OCI-LY3 (cell line): ENCODE measurements at regions not wholly inside any gene's neighbourhood (a gene's known extent, or its start where the extent isn't known, plus 50 kb on each side); places are given as distances from the start of the nearest gene placed in this dataset.

ENCODE experiments used
- H2AFZ ChIP-seq: fragments of 200-600, 300-600 bp; shearing (Covaris generic); 2 replicates; pipeline ENCODE4 v1.6.0; 2014; ENCODE audit warnings: antibody characterized with exemption, low read depth, low read length
- H3K27ac ChIP-seq: fragments of 200-600, 300-600 bp; sonication (generic); 2 replicates; pipeline ENCODE4 v1.5.1; 2014; ENCODE audit warnings: mild to moderate bottlenecking, low read length, moderate library complexity, mixed read lengths
- H3K27me3 ChIP-seq: fragments of 200-600, 300-600 bp; sonication (generic); 2 replicates; pipeline ENCODE4 v1.6.1; 2014; ENCODE audit warnings: low read depth, low read length, mixed read lengths
- H3K36me3 ChIP-seq: fragments of 200-600, 300-600 bp; sonication (generic); replicated peaks from 2 replicates; pipeline ENCODE3; 2014; ENCODE audit warnings: low read depth, low read length, mixed read lengths
- H3K4me1 ChIP-seq: fragments of 300-600, 200-600 bp; sonication (generic); 2 replicates; pipeline ENCODE4 v1.6.1; 2014; ENCODE audit warnings: low read length, mixed read lengths
- H3K4me2 ChIP-seq: fragments of 200-600, 300-600 bp; sonication (generic); 2 replicates; pipeline ENCODE4 v1.6.1; 2014; ENCODE audit warnings: low read length, mixed read lengths
- H3K4me3 ChIP-seq: fragments of 300-600, 200-600 bp; sonication (generic); 2 replicates; pipeline ENCODE4 v1.5.1; 2014; ENCODE audit warnings: antibody characterized with exemption, mild to moderate bottlenecking, low read length, moderate library complexity
- H3K79me2 ChIP-seq: fragments of 300-600, 200-600 bp; shearing (Covaris generic); 2 replicates; pipeline ENCODE4 v1.6.1; 2014; ENCODE audit warnings: mild to moderate bottlenecking, low read length, mixed read lengths
- H3K9ac ChIP-seq: fragments of 300-600, 200-600 bp; shearing (Covaris generic); 2 replicates; pipeline ENCODE4 v1.6.0; 2014; ENCODE audit warnings: mild to moderate bottlenecking, low read length, moderate library complexity
- H3K9me3 ChIP-seq: fragments of 200-600, 300-600 bp; shearing (Covaris generic); 2 replicates; pipeline ENCODE4 v1.6.1; 2014; ENCODE audit warnings: low read length, mixed read lengths; ENCODE audit not compliant: insufficient read depth
- H4K20me1 ChIP-seq: fragments of 200-600, 300-600 bp; sonication (generic); 2 replicates; pipeline ENCODE4 v1.6.1; 2016; ENCODE audit warnings: low read length, mixed read lengths; ENCODE audit not compliant: insufficient read depth
- EZH2phosphoT487 ChIP-seq: fragments of 200-600 bp; shearing (Covaris generic); IDR thresholded peaks from 2 replicates; pipeline ENCODE4 v1.6.1; 2018; ENCODE audit warnings: antibody characterized with exemption, mixed run types, low read depth
- TF ChIP-seq, protein P1 (sequence below): fragments of 200-600, 300-600 bp; sonication (generic); IDR thresholded peaks from 2 replicates; pipeline ENCODE4 v1.5.1; 2014; ENCODE audit warnings: antibody characterized with exemption, low read length, low read depth

DNA sequence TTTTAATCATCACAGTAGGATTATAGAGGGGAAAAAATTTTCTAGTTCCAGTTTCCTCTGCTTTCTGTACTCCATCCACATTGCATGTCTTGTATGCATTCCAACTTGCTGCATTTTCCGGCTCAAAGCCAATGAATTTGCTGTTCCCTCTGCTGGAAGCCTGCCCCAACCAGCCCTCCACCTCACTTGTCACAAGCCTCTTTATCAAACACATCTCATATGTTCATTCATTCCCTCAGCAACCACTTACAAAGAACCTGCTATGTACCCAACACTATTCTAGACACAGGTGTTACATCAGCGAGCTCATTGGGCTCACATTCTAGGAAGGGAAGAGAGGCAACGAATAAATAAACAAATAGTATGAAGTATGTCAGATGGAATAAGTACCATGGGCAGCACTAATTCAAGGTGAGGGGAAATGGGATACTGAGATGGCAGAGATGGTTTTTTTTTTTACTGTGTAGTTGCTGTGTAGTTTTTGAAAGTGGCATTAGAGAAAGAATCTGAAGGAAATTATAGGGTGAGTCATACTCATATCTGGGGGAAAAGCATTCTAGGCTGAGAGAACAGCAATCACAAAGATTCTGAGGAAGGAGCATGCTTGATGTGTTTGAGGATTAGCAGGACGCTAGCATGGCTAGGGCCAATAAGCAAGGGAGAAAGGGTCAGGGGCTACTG is 332.5 kb downstream of the PDGFC start:
- Histone ChIP-seq H3K79me2 (no peaks in the 10 kb centered on the region), H3K4me2 (no peak overlapping the region), H3K4me3 (no peak overlapping the region), H3K4me1 (no peaks in the 10 kb centered on the region), H3K36me3 (no peaks in the 10 kb centered on the region), H2AFZ (no peak overlapping the region), H3K9ac (no peak overlapping the region), H4K20me1 (no peaks in the 10 kb centered on the region), H3K9me3 (no peaks in the 10 kb centered on the region), H3K27me3 (no peaks in the 10 kb centered on the region), H3K27ac (no peak overlapping the region)
- TF ChIP-seq, protein P1, sequence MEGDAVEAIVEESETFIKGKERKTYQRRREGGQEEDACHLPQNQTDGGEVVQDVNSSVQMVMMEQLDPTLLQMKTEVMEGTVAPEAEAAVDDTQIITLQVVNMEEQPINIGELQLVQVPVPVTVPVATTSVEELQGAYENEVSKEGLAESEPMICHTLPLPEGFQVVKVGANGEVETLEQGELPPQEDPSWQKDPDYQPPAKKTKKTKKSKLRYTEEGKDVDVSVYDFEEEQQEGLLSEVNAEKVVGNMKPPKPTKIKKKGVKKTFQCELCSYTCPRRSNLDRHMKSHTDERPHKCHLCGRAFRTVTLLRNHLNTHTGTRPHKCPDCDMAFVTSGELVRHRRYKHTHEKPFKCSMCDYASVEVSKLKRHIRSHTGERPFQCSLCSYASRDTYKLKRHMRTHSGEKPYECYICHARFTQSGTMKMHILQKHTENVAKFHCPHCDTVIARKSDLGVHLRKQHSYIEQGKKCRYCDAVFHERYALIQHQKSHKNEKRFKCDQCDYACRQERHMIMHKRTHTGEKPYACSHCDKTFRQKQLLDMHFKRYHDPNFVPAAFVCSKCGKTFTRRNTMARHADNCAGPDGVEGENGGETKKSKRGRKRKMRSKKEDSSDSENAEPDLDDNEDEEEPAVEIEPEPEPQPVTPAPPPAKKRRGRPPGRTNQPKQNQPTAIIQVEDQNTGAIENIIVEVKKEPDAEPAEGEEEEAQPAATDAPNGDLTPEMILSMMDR = no peak

DNA sequence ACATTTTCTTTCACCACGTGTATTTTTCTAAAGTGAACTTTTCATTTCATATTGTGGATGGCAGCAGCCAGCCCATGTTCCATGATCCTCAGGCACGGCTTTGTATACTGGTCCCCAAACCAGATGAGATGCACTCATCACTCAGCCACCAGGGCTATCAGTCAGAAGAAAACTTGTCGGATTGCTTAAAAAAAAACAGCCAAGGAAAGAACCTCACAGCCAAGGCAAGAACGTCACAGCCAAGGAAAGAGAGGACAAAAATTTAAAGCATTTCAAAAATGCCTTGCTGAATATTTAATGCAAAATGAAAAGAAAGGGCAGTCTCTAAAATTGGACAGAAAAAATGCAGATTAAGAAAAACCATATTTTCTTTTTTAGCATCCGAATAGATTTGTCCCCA is 333.3 kb downstream of the PDGFC start:
- Histone ChIP-seq H3K27me3 (no peaks in the 10 kb centered on the region), H3K4me2 (no peak overlapping the region), H2AFZ (no peak overlapping the region), H3K9me3 (no peaks in the 10 kb centered on the region), H3K36me3 (no peaks in the 10 kb centered on the region), H3K4me1 (no peaks in the 10 kb centered on the region), H3K4me3 (no peak overlapping the region), H4K20me1 (no peaks in the 10 kb centered on the region), H3K79me2 (no peaks in the 10 kb centered on the region), H3K27ac (no peak overlapping the region), H3K9ac (no peak overlapping the region)
- no peak for TF ChIP-seq EZH2phosphoT487
- TF ChIP-seq, protein P1 = no peak

DNA sequence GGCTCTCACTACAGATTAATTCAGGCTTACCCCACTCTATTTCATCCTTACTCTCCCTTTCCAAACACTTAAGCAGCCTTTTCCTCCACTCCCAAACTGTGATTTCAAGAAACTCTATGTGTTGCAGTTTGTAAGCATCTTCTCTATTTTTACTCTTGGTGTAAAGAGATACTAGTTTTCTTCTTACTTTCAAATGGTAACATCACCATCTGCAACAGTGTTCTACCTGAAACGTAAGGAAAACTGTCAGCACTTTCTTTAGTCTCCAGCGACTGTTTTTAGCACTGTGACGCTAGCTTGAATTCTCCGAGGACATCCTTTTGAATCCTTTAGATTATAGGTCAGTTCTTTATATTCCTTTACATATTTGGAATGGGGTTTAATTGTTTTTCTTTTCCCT is 335.2 kb downstream of the PDGFC start:
- Histone ChIP-seq H3K27me3 (no peaks in the 10 kb centered on the region), H2AFZ (no peak overlapping the region), H3K36me3 (no peaks in the 10 kb centered on the region), H3K4me2 (no peak overlapping the region), H3K4me1 (no peaks in the 10 kb centered on the region), H3K27ac (no peak overlapping the region), H4K20me1 (no peaks in the 10 kb centered on the region), H3K4me3 (no peak overlapping the region), H3K79me2 (no peaks in the 10 kb centered on the region), H3K9ac (no peak overlapping the region), H3K9me3 (no peaks in the 10 kb centered on the region)
- TF ChIP-seq, protein P1 = no peak
- no peak for TF ChIP-seq EZH2phosphoT487

DNA sequence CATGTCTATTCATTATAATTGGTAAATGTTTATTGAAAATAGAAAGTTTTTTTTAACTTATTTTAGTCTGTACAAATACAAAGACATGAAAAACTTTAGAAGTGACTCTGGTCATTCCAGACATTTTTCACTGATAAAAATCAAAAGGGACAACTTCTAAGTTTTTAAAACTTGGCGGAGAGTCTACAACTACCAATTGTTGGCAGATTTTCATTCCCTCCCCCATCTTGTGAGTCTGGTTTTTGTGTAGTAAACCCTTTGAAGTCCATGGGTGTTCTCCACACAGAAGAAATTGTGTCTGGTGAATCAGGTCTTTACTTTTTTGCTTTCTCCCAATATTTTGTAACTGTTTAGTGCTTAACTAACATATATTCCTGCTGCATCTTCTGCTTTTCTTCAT is 336.5 kb downstream of the PDGFC start:
- H4K20me1 ChIP-seq = no peaks in the 10 kb centered on the region
- no peaks in the 10 kb centered on the region for H3K79me2 ChIP-seq
- TF ChIP-seq, protein P1 = no peak
- no peak for TF ChIP-seq EZH2phosphoT487
- no peaks in the 10 kb centered on the region for H3K27me3 ChIP-seq
- no peaks in the 10 kb centered on the region for H3K36me3 ChIP-seq
- H3K27ac ChIP-seq = no peak overlapping the region
- no peak overlapping the region for H3K9ac ChIP-seq
- no peak overlapping the region for H2AFZ ChIP-seq
- no peaks in the 10 kb centered on the region for H3K9me3 ChIP-seq
- H3K4me1 ChIP-seq = no peaks in the 10 kb centered on the region
- H3K4me3 ChIP-seq = no peak overlapping the region
- H3K4me2 ChIP-seq = no peak overlapping the region
